Panc1 (cell line): ENCODE measurements at regions not wholly inside any gene's neighbourhood (a gene's known extent, or its start where the extent isn't known, plus 50 kb on each side); places are given as distances from the start of the nearest gene placed in this dataset.

Experiments used
- POLR2AphosphoS5 ChIP-seq: IDR thresholded peaks from 2 replicates; pipeline ENCODE4 v1.6.1; 2012; ENCODE audit warnings: mild to moderate bottlenecking, low read depth, low read length, moderate library complexity
- SIN3A ChIP-seq: IDR thresholded peaks from 2 replicates; pipeline ENCODE4 v1.6.1; 2012; ENCODE audit warnings: low read depth, mild to moderate bottlenecking, low read length, moderate library complexity, borderline replicate concordance; ENCODE audit not compliant: insufficient read depth
- TCF7L2 ChIP-seq: IDR thresholded peaks from 2 replicates; pipeline ENCODE4 v1.6.1; 2011; ENCODE audit warnings: mild to moderate bottlenecking, low read depth, low read length, inconsistent platforms
- TF ChIP-seq, protein P1 (sequence below): fragments of 450-650 bp; IDR thresholded peaks from 2 replicates; pipeline ENCODE4 v1.5.1; 2017; ENCODE audit warnings: mild to moderate bottlenecking
- TF ChIP-seq, protein P2 (sequence below), 2 experiments: IDR thresholded peaks; 2 replicates each; pipeline ENCODE4 v1.6.1; 2011 to 2012; ENCODE audit warnings: low read depth in 2 of 2, control low read depth in 1 of 2, low read length in 1 of 2, mild to moderate bottlenecking in 1 of 2, moderate library complexity in 1 of 2; ENCODE audit not compliant: insufficient read depth in 1 of 2

DNA sequence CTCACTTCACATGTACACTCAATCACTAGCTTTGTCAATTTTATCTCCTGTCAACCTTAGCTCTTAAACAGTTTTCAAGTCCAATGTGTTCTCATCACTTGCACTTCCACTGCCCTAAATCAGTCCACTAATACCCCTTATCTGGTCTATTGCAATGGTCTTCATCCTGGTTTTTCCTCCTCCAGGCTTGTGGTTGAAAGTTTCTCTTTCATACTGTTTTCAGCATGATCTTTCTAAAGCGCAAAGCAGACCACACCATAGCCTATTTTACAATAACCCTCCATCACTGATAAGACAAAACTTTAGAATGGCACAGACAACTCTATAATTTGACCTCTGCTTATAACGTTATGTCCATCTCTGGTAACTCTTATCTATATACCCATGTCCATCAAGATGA is 62.0 kb upstream of the DDHD1 start:
- no peak for TF ChIP-seq SIN3A
- TF ChIP-seq POLR2AphosphoS5: no peak
- TF ChIP-seq, protein P1, sequence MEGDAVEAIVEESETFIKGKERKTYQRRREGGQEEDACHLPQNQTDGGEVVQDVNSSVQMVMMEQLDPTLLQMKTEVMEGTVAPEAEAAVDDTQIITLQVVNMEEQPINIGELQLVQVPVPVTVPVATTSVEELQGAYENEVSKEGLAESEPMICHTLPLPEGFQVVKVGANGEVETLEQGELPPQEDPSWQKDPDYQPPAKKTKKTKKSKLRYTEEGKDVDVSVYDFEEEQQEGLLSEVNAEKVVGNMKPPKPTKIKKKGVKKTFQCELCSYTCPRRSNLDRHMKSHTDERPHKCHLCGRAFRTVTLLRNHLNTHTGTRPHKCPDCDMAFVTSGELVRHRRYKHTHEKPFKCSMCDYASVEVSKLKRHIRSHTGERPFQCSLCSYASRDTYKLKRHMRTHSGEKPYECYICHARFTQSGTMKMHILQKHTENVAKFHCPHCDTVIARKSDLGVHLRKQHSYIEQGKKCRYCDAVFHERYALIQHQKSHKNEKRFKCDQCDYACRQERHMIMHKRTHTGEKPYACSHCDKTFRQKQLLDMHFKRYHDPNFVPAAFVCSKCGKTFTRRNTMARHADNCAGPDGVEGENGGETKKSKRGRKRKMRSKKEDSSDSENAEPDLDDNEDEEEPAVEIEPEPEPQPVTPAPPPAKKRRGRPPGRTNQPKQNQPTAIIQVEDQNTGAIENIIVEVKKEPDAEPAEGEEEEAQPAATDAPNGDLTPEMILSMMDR: no peak
- TF ChIP-seq, protein P2, sequence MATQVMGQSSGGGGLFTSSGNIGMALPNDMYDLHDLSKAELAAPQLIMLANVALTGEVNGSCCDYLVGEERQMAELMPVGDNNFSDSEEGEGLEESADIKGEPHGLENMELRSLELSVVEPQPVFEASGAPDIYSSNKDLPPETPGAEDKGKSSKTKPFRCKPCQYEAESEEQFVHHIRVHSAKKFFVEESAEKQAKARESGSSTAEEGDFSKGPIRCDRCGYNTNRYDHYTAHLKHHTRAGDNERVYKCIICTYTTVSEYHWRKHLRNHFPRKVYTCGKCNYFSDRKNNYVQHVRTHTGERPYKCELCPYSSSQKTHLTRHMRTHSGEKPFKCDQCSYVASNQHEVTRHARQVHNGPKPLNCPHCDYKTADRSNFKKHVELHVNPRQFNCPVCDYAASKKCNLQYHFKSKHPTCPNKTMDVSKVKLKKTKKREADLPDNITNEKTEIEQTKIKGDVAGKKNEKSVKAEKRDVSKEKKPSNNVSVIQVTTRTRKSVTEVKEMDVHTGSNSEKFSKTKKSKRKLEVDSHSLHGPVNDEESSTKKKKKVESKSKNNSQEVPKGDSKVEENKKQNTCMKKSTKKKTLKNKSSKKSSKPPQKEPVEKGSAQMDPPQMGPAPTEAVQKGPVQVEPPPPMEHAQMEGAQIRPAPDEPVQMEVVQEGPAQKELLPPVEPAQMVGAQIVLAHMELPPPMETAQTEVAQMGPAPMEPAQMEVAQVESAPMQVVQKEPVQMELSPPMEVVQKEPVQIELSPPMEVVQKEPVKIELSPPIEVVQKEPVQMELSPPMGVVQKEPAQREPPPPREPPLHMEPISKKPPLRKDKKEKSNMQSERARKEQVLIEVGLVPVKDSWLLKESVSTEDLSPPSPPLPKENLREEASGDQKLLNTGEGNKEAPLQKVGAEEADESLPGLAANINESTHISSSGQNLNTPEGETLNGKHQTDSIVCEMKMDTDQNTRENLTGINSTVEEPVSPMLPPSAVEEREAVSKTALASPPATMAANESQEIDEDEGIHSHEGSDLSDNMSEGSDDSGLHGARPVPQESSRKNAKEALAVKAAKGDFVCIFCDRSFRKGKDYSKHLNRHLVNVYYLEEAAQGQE (IDR thresholded peaks at IDR 0.05; ENCODE audit: insufficient read depth in 1 of 2, low read depth in 2 of 2, low read length in 1 of 2): no peak
- no peak for TF ChIP-seq TCF7L2
